ENCODE measurements at regions not wholly inside any gene's neighbourhood (a gene's known extent, or its start where the extent isn't known, plus 50 kb on each side); places are given as distances from the start of the nearest gene placed in this dataset.

GRCh38 chr20:7601431-7601830, 338.8 kb downstream of the HAO1 start:
- FAIRE-seq (peak; percentile 73), DNase-seq (ENCODE audit: low read depth, low spot score) (no peak)
- peak overlapping the region; percentile 43 for H2AFZ ChIP-seq (ENCODE audit: control insufficient read depth, low read length)
- TF ChIP-seq EZH2 (IDR thresholded peaks at IDR 0.05; ENCODE audit: low read length) (no peak), CTCF (optimal IDR thresholded peaks at IDR 0.05 in 1 of 3, IDR thresholded peaks at IDR 0.05 in 1 of 3, conservative IDR thresholded peaks at IDR 0.05 in 1 of 3; ENCODE audit: extremely low read depth in 1 of 3, insufficient read depth in 2 of 3, low read length in 3 of 3) (no peak)
- H3K9me1 ChIP-seq (ENCODE audit: control insufficient read depth, extremely low read depth, insufficient read depth, low read length), result no peaks in the 10 kb centered on the region
- no peaks in the 10 kb centered on the region for H3K27me3 ChIP-seq (ENCODE audit: control insufficient read depth, extremely low read depth, insufficient read depth, low read length)
- H3K4me1 ChIP-seq (ENCODE audit: control insufficient read depth, extremely low read depth, insufficient read depth, low read length), result peaks cover 20% of the 10 kb centered on the region
- H3K9me3 ChIP-seq (ENCODE audit: control insufficient read depth, low read depth, low read length), result no peaks in the 10 kb centered on the region
- H3K36me3 ChIP-seq (ENCODE audit: control insufficient read depth in 2 of 2, extremely low read depth in 1 of 2, insufficient read depth in 2 of 2, low read length in 2 of 2), result no peaks in the 10 kb centered on the region
- H3K9ac ChIP-seq (ENCODE audit: control insufficient read depth, extremely low read depth, insufficient read depth, low read length), result no peak overlapping the region
- dilution Hi-C loops (cut with MboI; ENCODE audit: extremely low pct_ligation_motif_present, low sequenced_read_pairs), result no loop called here
- no peaks in the 10 kb centered on the region for H4K20me1 ChIP-seq (ENCODE audit: control insufficient read depth, extremely low read depth, insufficient read depth, low read length)
- peak overlapping the region; percentile 29 for H3K4me2 ChIP-seq (ENCODE audit: control insufficient read depth, extremely low read depth, insufficient read depth, low read depth, low read length)
- peak overlapping the region; percentile 26 for H3K27ac ChIP-seq (ENCODE audit: control insufficient read depth, insufficient read depth, low read length)
- no peaks in the 10 kb centered on the region for H3K79me2 ChIP-seq (ENCODE audit: control insufficient read depth, insufficient read depth, low read length)
- peak overlapping the region in 1 of 3 experiments; percentile 31 for H3K4me3 ChIP-seq (ENCODE audit: control insufficient read depth in 2 of 3, extremely low read depth in 1 of 3, insufficient read depth in 2 of 3, low read depth in 1 of 3, low read length in 3 of 3)

GRCh38 chr20:7606941-7607340, 333.3 kb downstream of the HAO1 start:
- no peaks in the 10 kb centered on the region for H3K9me1 ChIP-seq (ENCODE audit: control insufficient read depth, extremely low read depth, insufficient read depth, low read length)
- no peaks in the 10 kb centered on the region for H4K20me1 ChIP-seq (ENCODE audit: control insufficient read depth, extremely low read depth, insufficient read depth, low read length)
- no peak overlapping the region for H3K27ac ChIP-seq (ENCODE audit: control insufficient read depth, insufficient read depth, low read length)
- no peak overlapping the region for H3K9ac ChIP-seq (ENCODE audit: control insufficient read depth, extremely low read depth, insufficient read depth, low read length)
- dilution Hi-C loops (cut with MboI; ENCODE audit: extremely low pct_ligation_motif_present, low sequenced_read_pairs), result no loop called here
- H3K4me3 ChIP-seq (ENCODE audit: control insufficient read depth in 2 of 3, extremely low read depth in 1 of 3, insufficient read depth in 2 of 3, low read depth in 1 of 3, low read length in 3 of 3), result no peak overlapping the region
- DNase-seq (ENCODE audit: low read depth, low spot score) (no peak), FAIRE-seq (no peak)
- H3K79me2 ChIP-seq (ENCODE audit: control insufficient read depth, insufficient read depth, low read length), result no peaks in the 10 kb centered on the region
- no peak overlapping the region for H2AFZ ChIP-seq (ENCODE audit: control insufficient read depth, low read length)
- no peaks in the 10 kb centered on the region for H3K9me3 ChIP-seq (ENCODE audit: control insufficient read depth, low read depth, low read length)
- no peak for TF ChIP-seq EZH2 (IDR thresholded peaks at IDR 0.05; ENCODE audit: low read length)
- no peak for TF ChIP-seq CTCF (optimal IDR thresholded peaks at IDR 0.05 in 1 of 3, IDR thresholded peaks at IDR 0.05 in 1 of 3, conservative IDR thresholded peaks at IDR 0.05 in 1 of 3; ENCODE audit: extremely low read depth in 1 of 3, insufficient read depth in 2 of 3, low read length in 3 of 3)
- H3K4me1 ChIP-seq (ENCODE audit: control insufficient read depth, extremely low read depth, insufficient read depth, low read length), result peaks cover under 1% of the 10 kb centered on the region
- no peaks in the 10 kb centered on the region for H3K36me3 ChIP-seq (ENCODE audit: control insufficient read depth in 2 of 2, extremely low read depth in 1 of 2, insufficient read depth in 2 of 2, low read length in 2 of 2)
- H3K27me3 ChIP-seq (ENCODE audit: control insufficient read depth, extremely low read depth, insufficient read depth, low read length), result no peaks in the 10 kb centered on the region
- H3K4me2 ChIP-seq (ENCODE audit: control insufficient read depth, extremely low read depth, insufficient read depth, low read depth, low read length), result no peak overlapping the region

All from keratinocyte (primary cell).